Activated CD4-positive, CD25-positive, alpha-beta regulatory T cell treated with anti-CD3 and anti-CD28 coated beads, Interleukin-2, amount 50 U/mL, for 72 hours (primary cell): ENCODE measurements at regions not wholly inside any gene's neighbourhood (a gene's known extent, or its start where the extent isn't known, plus 50 kb on each side); places are given as distances from the start of the nearest gene placed in this dataset.

Source experiments
- DNase-seq: peaks from one replicate; pipeline ENCODE4 v3.0.0; 2021

GRCh38 chr2:146321175-146321574 is 1523.7 kb upstream of the ACVR2A start:
- DNase-seq: no peak

GRCh38 chr2:146317959-146318358 is 1526.9 kb upstream of the ACVR2A start:
- DNase-seq: no peak

- no peak for DNase-seq
These were observed 1531.9 kb upstream of the ACVR2A start for GRCh38 chr2:146312899-146313298.

- DNase-seq: no peak
These were observed 1539.7 kb upstream of the ACVR2A start for GRCh38 chr2:146305164-146305563.

- no peak for DNase-seq
These were observed 1543.5 kb upstream of the ACVR2A start for GRCh38 chr2:146301287-146301686.

- DNase-seq: no peak
These were observed 1549.7 kb upstream of the ACVR2A start for GRCh38 chr2:146295080-146295670.

GRCh38 chr2:146287281-146287680 is 1557.5 kb upstream of the ACVR2A start:
- no peak for DNase-seq

- DNase-seq: no peak
These were observed 1565.9 kb upstream of the ACVR2A start for GRCh38 chr2:146278881-146279280.

GRCh38 chr2:146271131-146271831 is 1573.5 kb upstream of the ACVR2A start:
- no peak for DNase-seq

GRCh38 chr2:146270618-146271017 is 1574.2 kb upstream of the ACVR2A start:
- DNase-seq: no peak

- DNase-seq: no peak
These were observed 1577.7 kb upstream of the ACVR2A start for GRCh38 chr2:146267093-146267492.

GRCh38 chr2:146265656-146266055 is 1579.2 kb upstream of the ACVR2A start:
- DNase-seq: no peak

- no peak for DNase-seq
These were observed 1582.2 kb upstream of the ACVR2A start for GRCh38 chr2:146262606-146263005.

GRCh38 chr2:146260551-146260950 is 1584.3 kb upstream of the ACVR2A start:
- no peak for DNase-seq

- no peak for DNase-seq
These were observed 1585.0 kb upstream of the ACVR2A start for GRCh38 chr2:146259816-146260215.

- no peak for DNase-seq
These were observed 1586.8 kb upstream of the ACVR2A start for GRCh38 chr2:146258071-146258470.

GRCh38 chr2:146252119-146252518 is 1592.7 kb upstream of the ACVR2A start:
- DNase-seq: no peak

- DNase-seq: no peak
These were observed 1593.5 kb upstream of the ACVR2A start for GRCh38 chr2:146251328-146251727.

GRCh38 chr2:146246736-146247523 is 1597.9 kb upstream of the ACVR2A start:
- DNase-seq: no peak

GRCh38 chr2:146246002-146246735 is 1598.7 kb upstream of the ACVR2A start:
- no peak for DNase-seq

GRCh38 chr2:146244830-146245229 is 1600.0 kb upstream of the ACVR2A start:
- no peak for DNase-seq

GRCh38 chr2:146244131-146244530 is 1600.7 kb upstream of the ACVR2A start:
- no peak for DNase-seq

- DNase-seq: no peak
These were observed 1603.8 kb upstream of the ACVR2A start for GRCh38 chr2:146241023-146241422.
